PC-3 (cell line): ENCODE measurements at regions not wholly inside any gene's neighbourhood (a gene's known extent, or its start where the extent isn't known, plus 50 kb on each side); places are given as distances from the start of the nearest gene placed in this dataset.

Experiments used
- ATAC-seq: fragments of 200-7000 bp; cut with Tn5 transposase; 2 replicates; pipeline ENCODE4 v1.9.1; 2020; ENCODE audit warnings: mild to moderate bottlenecking, moderate library complexity
- BruUV-seq: library from RNA; stranded (reverse); fragments of 400-500 nt; replicated peaks from 2 replicates; lab custom pipeline; 2021; lab: Mats Ljungman, UMichigan
- CTCF ChIA-PET: fragments of 300-600 bp; sonication (Branson Sonifier 250); formaldehyde crosslinking; loops from one replicate; lab custom pipeline; 2022; ENCODE audit warnings: antibody characterized with exemption; lab: Charles Lee
- POLR2A ChIA-PET: fragments of 300-600 bp; sonication (Branson Sonifier 250); formaldehyde crosslinking; loops from one replicate; lab custom pipeline; 2022; ENCODE audit warnings: antibody characterized with exemption; ENCODE audit not compliant: unreplicated experiment; lab: Charles Lee
- DNase-seq: peaks from one replicate; pipeline ENCODE4 v3.0.0-alpha.2; 2015
- H2AFZ ChIP-seq: fragments of 300-600 bp; sonication (generic); 2 replicates; pipeline ENCODE4 v1.6.0; 2016; ENCODE audit warnings: antibody characterized with exemption, low read length
- H3F3A ChIP-seq: fragments of 300-600 bp; sonication (generic); one replicate; pipeline ENCODE4 v1.6.0; 2017; ENCODE audit warnings: antibody characterized with exemption, low read length, control low read depth, mild to moderate bottlenecking; ENCODE audit not compliant: unreplicated experiment
- H3K27ac ChIP-seq: fragments of 300-600 bp; sonication (generic); 2 replicates; pipeline ENCODE4 v1.5.1; 2016; ENCODE audit warnings: mild to moderate bottlenecking, low read length
- H3K27me3 ChIP-seq: fragments of 300-600 bp; sonication (generic); 2 replicates; pipeline ENCODE4 v1.6.1; 2016; ENCODE audit warnings: low read length, mixed read lengths
- H3K36me3 ChIP-seq: fragments of 300-600 bp; sonication (generic); 2 replicates; pipeline ENCODE4 v1.6.1; 2016; ENCODE audit warnings: low read depth, mixed run types, low read length, mixed read lengths
- H3K4me1 ChIP-seq: fragments of 300-600 bp; sonication (generic); 2 replicates; pipeline ENCODE4 v1.5.1; 2016; ENCODE audit warnings: low read length; ENCODE audit not compliant: insufficient read depth
- H3K4me2 ChIP-seq: fragments of 300-600 bp; sonication (generic); 2 replicates; pipeline ENCODE4 v1.6.0; 2016; ENCODE audit warnings: low read length
- H3K4me3 ChIP-seq: fragments of 300-600 bp; sonication (generic); 2 replicates; pipeline ENCODE4 v1.5.1; 2016; ENCODE audit warnings: mild to moderate bottlenecking, low read length, mixed read lengths
- H3K79me2 ChIP-seq: fragments of 300-600 bp; sonication (generic); 2 replicates; pipeline ENCODE4 v1.6.1; 2017; ENCODE audit warnings: low read length, mixed read lengths
- H3K9ac ChIP-seq: fragments of 300-600 bp; sonication (generic); 2 replicates; pipeline ENCODE4 v1.6.0; 2016; ENCODE audit warnings: mild to moderate bottlenecking, low read length
- H3K9me2 ChIP-seq: fragments of 300-600 bp; sonication (generic); replicated peaks from 2 replicates; pipeline ENCODE4 v1.6.1; 2016; ENCODE audit warnings: mixed run types, low read length, mixed read lengths
- H3K9me3 ChIP-seq: fragments of 300-600 bp; sonication (generic); 2 replicates; pipeline ENCODE4 v1.6.1; 2016; ENCODE audit warnings: low read length, mixed read lengths
- H4K20me1 ChIP-seq: fragments of 300-600 bp; sonication (generic); 2 replicates; pipeline ENCODE4 v1.6.1; 2016; ENCODE audit warnings: low read length, mixed read lengths
- CTCF ChIP-seq: fragments of 300-600 bp; sonication (generic); conservative IDR thresholded peaks from 2 replicates; pipeline ENCODE4 v1.5.1; 2017; ENCODE audit warnings: antibody characterized with exemption, low read depth, mild to moderate bottlenecking, low read length
- EZH2 ChIP-seq: fragments of 300-600 bp; sonication (generic); IDR thresholded peaks from one replicate; pipeline ENCODE4 v1.6.1; 2017; ENCODE audit warnings: antibody characterized with exemption, mild to moderate bottlenecking, low read length; ENCODE audit not compliant: unreplicated experiment
- EZH2phosphoT487 ChIP-seq: fragments of 300-600 bp; sonication (generic); IDR thresholded peaks from 2 replicates; pipeline ENCODE4 v1.6.1; 2018; ENCODE audit warnings: mild to moderate bottlenecking, antibody characterized with exemption, low read length, borderline replicate concordance
- intact Hi-C: fragments of 100-400 bp; cut with micrococcal nuclease; formaldehyde crosslinking; loops from 2 replicates; pipeline ENCODE4 v1.9.0; 2023

GRCh38 chr5:121526908-121527307, 324.8 kb upstream of the FTMT start:
- H3K27ac ChIP-seq = no peak overlapping the region
- DNase-seq (no peak), ATAC-seq (no peak)
- TF ChIP-seq EZH2phosphoT487 = no peak
- TF ChIP-seq CTCF = no peak
- no peak for TF ChIP-seq EZH2
- no peak overlapping the region for H2AFZ ChIP-seq
- no TSS peak for BruUV-seq
- intact Hi-C loops = no loop called here
- no peaks in the 10 kb centered on the region for H4K20me1 ChIP-seq
- no peak overlapping the region for H3K9ac ChIP-seq
- no peaks in the 10 kb centered on the region for H3K79me2 ChIP-seq
- POLR2A ChIA-PET = no interaction called here
- H3K9me3 ChIP-seq = no peaks in the 10 kb centered on the region
- no peak overlapping the region for H3K4me3 ChIP-seq
- H3K36me3 ChIP-seq = no peaks in the 10 kb centered on the region
- no peak overlapping the region for H3K4me2 ChIP-seq
- CTCF ChIA-PET = no interaction called here
- H3K4me1 ChIP-seq = no peaks in the 10 kb centered on the region
- no peaks in the 10 kb centered on the region for H3K9me2 ChIP-seq
- no peaks in the 10 kb centered on the region for H3K27me3 ChIP-seq
- H3F3A ChIP-seq = no peaks in the 10 kb centered on the region

- intact Hi-C loops = no loop called here
- Histone ChIP-seq H3K36me3 (no peaks in the 10 kb centered on the region), H3F3A (no peaks in the 10 kb centered on the region), H3K4me1 (no peaks in the 10 kb centered on the region), H3K9me2 (no peaks in the 10 kb centered on the region), H3K27me3 (no peaks in the 10 kb centered on the region), H2AFZ (no peak overlapping the region), H3K4me3 (no peak overlapping the region), H4K20me1 (no peaks in the 10 kb centered on the region), H3K27ac (no peak overlapping the region), H3K9ac (no peak overlapping the region), H3K79me2 (no peaks in the 10 kb centered on the region), H3K9me3 (no peaks in the 10 kb centered on the region), H3K4me2 (no peak overlapping the region)
- TF ChIP-seq EZH2phosphoT487 = no peak
- TF ChIP-seq EZH2 = no peak
- no peak for TF ChIP-seq CTCF
- ChIA-PET POLR2A (no interaction called here), CTCF (no interaction called here)
- DNase-seq (no peak), ATAC-seq (no peak)
- BruUV-seq = no TSS peak
Observed at GRCh38 chr5:121533814-121534213, 317.9 kb upstream of the FTMT start.

- TF ChIP-seq EZH2phosphoT487 = no peak
- no peak for TF ChIP-seq EZH2
- TF ChIP-seq CTCF = no peak
- Histone ChIP-seq H2AFZ (no peak overlapping the region), H3K9ac (no peak overlapping the region), H3K4me2 (no peak overlapping the region), H3F3A (no peaks in the 10 kb centered on the region), H3K9me2 (no peaks in the 10 kb centered on the region), H3K27me3 (no peaks in the 10 kb centered on the region), H4K20me1 (no peaks in the 10 kb centered on the region), H3K36me3 (no peaks in the 10 kb centered on the region), H3K4me3 (no peak overlapping the region), H3K27ac (no peak overlapping the region), H3K4me1 (no peaks in the 10 kb centered on the region), H3K9me3 (no peaks in the 10 kb centered on the region), H3K79me2 (no peaks in the 10 kb centered on the region)
- POLR2A ChIA-PET = no interaction called here
- CTCF ChIA-PET = no interaction called here
- no TSS peak for BruUV-seq
- DNase-seq = no peak
- intact Hi-C loops = no loop called here
- ATAC-seq = no peak
Observed at GRCh38 chr5:121550989-121551388, 300.7 kb upstream of the FTMT start.
